ENCODE measurements at regions not wholly inside any gene's neighbourhood (a gene's known extent, or its start where the extent isn't known, plus 50 kb on each side); places are given as distances from the start of the nearest gene placed in this dataset.

GRCh38 chr16:5607169-5607568 is 509.6 kb upstream of the EEF2KMT start (continued):
- TF ChIP-seq HNRNPH1 (optimal IDR thresholded peaks at IDR 0.05; ENCODE audit: low read depth, low read length) = no peak

DNA sequence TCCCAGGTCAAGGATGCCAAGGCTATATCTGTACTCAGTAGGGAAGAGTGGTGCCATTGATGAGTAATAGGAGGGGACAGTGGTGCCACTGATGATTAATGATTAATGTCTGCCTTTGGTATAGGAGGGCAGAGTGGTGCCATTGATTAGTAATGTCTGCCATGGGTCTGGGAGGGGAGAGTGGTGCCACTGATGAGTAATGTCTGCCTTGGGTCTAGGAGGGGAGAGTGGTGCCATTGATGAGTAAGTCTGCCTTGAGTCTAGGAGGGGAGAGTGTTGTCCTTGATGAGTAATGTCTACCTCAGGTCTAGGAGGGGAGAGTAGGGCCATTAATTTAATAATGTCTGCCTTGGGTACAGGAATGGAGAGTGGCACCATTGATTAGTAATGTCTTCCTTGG is 507.8 kb upstream of the EEF2KMT start:
- POLR2A ChIA-PET = no interaction called here
- CTCF ChIA-PET (ENCODE audit: low intra/inter-chr PET ratio, low total read pairs) = no interaction called here
- H3K4me1 ChIP-seq (ENCODE audit: insufficient read depth, low read length) = no peaks in the 10 kb centered on the region
- ATAC-seq (no peak), FAIRE-seq (no peak), DNase-seq (ENCODE audit: low spot score) (no peak)
- no peak overlapping the region for H3K27ac ChIP-seq (ENCODE audit: extremely low read length, insufficient read depth, low read length)
- no TSS peak for BruUV-seq (replicated peaks)
- TF ChIP-seq NCOR1 (IDR thresholded peaks at IDR 0.05; ENCODE audit: borderline replicate concordance, low read length) (no peak), HMG20B (CRISPR knock-in tag; conservative IDR thresholded peaks at IDR 0.05) (no peak), ARID3A (IDR thresholded peaks at IDR 0.05; ENCODE audit: low read depth, low read length) (no peak), BRD4 (CRISPR knock-in tag; IDR thresholded peaks at IDR 0.05) (no peak), ZBTB8A (CRISPR knock-in tag; IDR thresholded peaks at IDR 0.05; ENCODE audit: borderline replicate concordance, low read depth) (no peak), ELF3 (CRISPR knock-in tag; IDR thresholded peaks at IDR 0.05) (no peak), TCF7L2 (IDR thresholded peaks at IDR 0.05; ENCODE audit: low read depth, low read length) (no peak), ZBTB43 (CRISPR knock-in tag; conservative IDR thresholded peaks at IDR 0.05) (no peak)
- no peak overlapping the region for H2AFZ ChIP-seq (ENCODE audit: low read length)
- no peaks in the 10 kb centered on the region for H3K9me3 ChIP-seq (ENCODE audit: low read length)
- no peak overlapping the region for H3K4me2 ChIP-seq (ENCODE audit: low read depth, low read length)
- H3K27me3 ChIP-seq (ENCODE audit: control insufficient read depth in 1 of 2, insufficient read depth in 2 of 2, low read length in 2 of 2) = 0 out of 5 replicates have a peak, but pooled peaks cover 0 to 1% of the 10 kb centered on the region in 2 experiments
- H3K9ac ChIP-seq (ENCODE audit: insufficient read depth, low read depth, low read length) = no peak overlapping the region
- intact Hi-C loops (cut with micrococcal nuclease; ENCODE audit: unreplicated experiment) (no loop called here), in situ Hi-C loops (cut with HindIII; ENCODE audit: extremely low pct_ligation_motif_present, low pct_unique_long_range_greater_than_20kb) (loop anchor here (25.0 kb wide), 1 partner anchor 368 kb away; no protein-coding TSS in a partner anchor)
- H3K4me3 ChIP-seq (replicated peaks in 1 of 3; ENCODE audit: insufficient read depth in 1 of 3, low read depth in 2 of 3, low read length in 3 of 3) = no peak overlapping the region
- no peaks in the 10 kb centered on the region for H3K36me3 ChIP-seq (replicated peaks in 1 of 2; ENCODE audit: control insufficient read depth in 1 of 2, insufficient read depth in 2 of 2, low read length in 2 of 2)
- no peaks in the 10 kb centered on the region for H3K79me2 ChIP-seq (ENCODE audit: insufficient read depth, low read length)
- H4K20me1 ChIP-seq (ENCODE audit: insufficient read depth, low read length) = no peaks in the 10 kb centered on the region; the same call in 1 of the 2 replicates

Data from HepG2 (cell line).